NCI-H1092 (cell line): ENCODE measurements at regions not wholly inside any gene's neighbourhood (a gene's known extent, or its start where the extent isn't known, plus 50 kb on each side); places are given as distances from the start of the nearest gene placed in this dataset.

Experiments
- DNase-seq: peaks from one replicate; lab custom pipeline; 2025; lab: John Stamatoyannopoulos, UW

DNA sequence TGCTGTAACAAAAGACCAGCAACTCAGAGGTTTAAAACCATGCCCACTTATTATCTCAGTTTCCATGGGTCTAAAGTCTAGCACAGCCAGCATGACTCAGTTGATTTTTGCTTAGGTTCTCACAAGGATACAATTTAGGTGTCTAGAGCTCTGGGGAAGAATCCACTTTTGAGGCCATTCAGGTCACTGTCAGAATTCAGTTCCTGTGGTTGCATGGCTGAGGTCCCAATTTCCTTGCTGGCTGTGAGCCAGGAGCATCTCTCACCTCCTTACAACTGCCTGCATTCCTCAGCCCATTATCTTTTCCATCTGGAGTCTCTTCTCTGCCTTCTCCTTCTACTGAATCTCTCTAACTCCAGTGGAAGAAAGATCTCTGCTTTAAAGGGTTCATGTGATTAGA, 240.5 kb upstream of the CFAP20DC start:
- no peak for DNase-seq

DNA sequence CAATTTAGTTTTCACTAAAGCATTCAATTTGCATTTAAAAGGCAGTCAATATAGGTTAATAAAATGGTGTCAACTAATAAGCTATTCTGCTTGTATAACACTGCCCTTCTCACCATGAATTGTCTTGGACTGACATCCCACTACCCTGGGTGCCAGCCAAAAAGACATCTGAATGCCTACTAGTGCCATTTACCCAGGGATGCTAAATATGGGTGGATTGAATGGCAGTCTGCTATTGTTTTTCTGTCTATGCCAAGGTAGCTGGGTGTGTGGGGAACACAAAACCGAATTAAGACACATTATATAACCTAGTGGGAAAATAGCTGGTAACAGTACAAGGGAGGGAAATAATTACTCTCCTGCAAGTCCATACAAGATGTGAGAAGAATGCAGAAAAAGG, 240.0 kb upstream of the CFAP20DC start:
- no peak for DNase-seq

DNA sequence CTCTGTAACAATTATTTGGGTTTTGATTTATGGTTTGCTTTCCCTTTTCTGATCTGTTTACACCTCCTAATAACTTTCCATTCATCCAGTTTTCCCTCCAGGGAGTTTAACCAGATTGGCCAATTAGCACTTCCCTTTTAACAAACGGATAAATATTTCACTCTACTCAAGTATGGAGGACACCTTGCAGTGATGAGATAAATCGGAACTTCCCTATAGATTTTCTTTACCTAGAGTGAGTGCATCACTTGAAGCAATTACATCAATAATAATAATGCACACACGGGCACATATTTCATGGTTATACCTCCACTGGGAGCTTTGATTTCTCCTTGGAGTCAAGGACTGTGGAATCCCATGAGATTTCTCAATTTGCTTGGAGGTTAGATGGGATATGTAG, 239.1 kb upstream of the CFAP20DC start:
- DNase-seq: no peak

DNA sequence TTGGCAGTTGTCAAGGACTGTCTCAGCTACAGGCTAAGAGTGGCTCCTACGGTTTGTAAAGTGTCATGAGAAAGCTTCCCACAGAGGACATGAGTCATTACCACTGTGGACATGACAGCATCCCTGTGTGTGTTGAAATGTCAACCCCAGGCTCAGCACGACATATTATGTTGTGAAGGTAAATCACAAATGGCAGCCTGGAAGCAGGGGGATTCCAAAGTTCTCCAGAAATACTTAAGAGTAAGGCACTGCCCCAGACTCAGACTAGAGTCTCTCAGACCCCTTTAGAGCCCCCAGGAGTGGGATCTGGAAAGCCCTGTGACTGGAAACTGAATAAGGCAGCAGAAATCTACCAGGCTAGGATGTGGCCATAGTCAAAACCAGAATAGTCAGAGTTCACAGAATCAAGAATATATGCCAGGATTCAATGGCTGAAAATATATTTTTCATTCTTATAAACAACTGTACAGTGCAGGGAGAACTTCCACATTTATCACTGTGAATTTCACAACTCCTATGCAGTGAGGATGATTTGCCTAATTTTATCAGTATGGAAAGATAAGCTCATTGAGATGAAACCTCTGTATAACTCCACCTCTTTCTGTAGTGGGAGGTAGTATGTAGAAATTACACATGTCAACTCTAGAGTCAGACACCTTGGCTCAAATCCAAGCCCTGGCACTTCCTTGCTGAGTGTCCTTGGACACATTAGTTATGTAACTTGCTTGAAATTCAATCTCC, 237.1 kb upstream of the CFAP20DC start:
- no peak for DNase-seq

DNA sequence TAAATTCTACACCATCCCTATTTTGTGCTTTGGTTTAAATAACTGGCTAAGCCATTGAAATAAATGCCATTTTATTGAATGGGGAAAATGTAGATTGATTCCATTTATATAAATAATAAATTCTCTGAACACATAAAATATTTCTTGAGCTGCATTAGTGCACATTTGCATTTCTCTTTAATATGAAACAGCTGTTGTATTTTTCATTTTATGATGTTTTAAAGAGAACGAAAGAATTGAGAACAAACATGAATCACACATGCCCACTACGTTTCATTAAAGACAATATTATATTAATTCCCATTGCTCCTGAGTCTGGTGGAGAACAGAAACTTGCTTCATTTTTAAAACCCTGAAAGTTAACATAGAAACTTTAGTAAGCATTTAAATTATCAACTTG, 235.7 kb upstream of the CFAP20DC start:
- no peak for DNase-seq

DNA sequence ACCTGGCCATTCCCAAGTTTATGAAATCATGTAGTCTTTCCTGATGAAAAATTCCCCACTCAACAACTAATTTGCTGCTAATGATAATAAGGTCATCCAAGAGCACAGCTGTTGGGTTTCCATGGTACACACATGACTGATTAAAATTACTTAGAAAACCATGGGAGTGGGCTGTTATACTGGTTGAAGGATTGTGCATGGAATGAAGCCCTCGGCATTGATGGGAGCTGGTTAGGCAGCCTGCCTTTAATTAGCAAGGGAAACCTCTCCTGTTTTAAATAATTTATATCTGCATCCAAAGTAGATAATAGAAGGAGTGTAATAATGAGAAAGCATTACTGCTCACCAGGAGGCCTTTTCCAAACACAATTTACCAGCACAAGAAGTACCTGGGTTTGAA, 235.1 kb upstream of the CFAP20DC start:
- DNase-seq: no peak

DNA sequence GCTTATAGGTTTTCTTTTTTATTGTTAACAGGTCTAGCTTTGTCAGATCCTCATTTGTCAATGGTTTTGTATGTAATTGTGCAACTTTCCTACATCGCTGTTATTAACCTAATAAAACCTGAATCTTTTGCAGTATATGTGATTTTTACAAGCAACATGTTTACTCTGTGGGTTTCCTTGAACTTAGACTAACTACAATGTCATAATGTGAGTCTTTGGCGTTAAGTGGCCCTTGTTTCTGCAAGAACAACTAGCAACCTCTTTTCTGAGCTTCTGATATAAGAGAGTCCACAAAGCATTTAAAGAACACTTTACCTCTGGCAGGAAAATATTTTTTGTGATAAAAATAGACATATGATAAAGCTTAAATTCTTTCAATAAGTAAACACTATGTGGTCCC, 230.3 kb upstream of the CFAP20DC start:
- DNase-seq: no peak

DNA sequence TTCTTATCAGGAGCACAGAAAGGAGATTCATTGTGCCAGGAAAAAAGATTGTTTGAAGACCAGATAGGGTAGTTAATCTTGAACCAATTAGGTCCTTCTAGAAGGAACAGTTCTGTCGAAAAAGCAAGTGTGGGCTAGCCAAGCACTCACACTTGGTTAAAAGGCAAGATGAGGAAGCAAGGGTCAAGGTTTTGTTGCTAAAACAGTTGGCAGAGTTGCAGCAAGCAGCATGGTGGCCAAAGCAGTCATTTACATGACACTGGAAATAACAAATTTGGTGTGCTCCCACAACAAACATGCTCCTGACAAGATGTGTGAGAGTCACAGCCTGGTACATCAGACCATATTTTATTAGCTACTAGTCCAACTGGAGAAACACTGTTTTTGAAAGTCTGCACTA, 228.0 kb upstream of the CFAP20DC start:
- DNase-seq: no peak

DNA sequence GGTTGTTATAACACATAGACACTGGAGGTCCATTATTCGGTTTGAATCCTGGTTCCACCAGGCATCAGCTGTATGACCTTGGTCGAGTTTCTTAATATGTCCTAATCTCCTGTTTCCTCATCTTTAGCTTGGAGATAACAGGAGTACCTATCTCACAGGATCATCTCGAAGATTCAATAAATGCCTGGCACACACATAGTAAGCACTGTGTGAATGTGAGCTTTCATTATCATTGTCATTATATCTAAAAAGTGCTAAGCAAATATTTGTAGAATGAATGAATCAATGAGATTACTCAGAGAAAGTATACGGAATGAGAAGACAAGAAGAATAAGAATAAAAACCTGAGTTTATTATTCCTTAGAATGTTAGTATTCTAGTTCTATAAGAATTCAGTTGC, 227.4 kb upstream of the CFAP20DC start:
- no peak for DNase-seq

DNA sequence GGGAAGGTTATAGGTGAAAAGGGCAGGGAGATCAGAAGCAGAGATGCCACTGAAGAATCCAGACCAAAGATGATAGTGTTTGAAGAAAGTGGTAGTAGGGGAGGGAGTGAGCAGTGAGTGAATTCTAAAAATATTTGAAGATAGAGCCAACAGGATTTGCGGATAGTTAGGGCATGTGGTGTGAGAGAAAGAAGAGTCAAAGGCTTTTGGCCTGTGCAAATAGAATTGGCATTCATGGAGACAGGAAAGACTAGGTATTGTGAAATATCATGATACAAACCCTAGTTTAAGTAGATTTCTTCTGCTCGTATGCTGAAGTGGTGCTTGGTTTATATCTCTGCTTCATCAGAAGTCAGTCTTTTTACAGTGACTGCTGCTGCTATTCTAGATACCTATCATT, 224.2 kb upstream of the CFAP20DC start:
- no peak for DNase-seq

DNA sequence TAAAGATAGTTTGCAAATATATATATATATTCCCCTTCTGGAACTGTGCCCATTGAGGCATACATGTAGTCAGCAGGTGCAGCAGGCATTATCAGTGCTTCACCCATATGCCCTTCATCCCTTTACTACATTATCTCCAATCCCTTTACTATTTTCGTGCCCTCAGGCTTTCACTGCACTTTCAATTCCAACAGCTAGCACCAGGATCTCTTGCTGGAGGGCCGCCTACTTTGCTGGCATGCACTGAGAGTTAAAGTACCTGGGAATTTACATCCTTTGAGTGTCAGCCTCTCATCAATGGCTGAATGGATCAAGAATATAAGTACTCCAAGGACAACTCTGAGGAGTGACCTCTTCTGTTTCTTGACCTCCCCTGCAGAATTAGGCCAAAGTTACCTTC, 222.1 kb upstream of the CFAP20DC start:
- DNase-seq: no peak

DNA sequence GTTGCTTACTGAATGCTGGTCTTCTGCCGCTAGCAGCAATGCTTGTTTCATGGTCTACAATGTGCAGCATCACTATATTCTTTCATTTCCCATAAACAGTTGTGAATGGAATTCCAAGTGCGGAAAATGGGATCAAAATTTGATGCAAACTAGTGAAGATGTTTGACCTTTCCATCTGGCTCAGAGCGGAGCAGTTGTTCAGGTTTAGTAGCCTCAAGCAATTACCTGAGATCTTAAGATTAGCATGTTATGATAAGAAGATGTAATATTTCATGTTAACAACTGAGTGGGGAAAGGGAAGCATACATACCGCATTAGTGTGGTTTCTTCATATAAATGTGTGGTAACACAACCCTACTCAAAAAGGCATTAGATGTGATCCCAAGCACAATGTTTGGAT, 221.1 kb upstream of the CFAP20DC start:
- no peak for DNase-seq

DNA sequence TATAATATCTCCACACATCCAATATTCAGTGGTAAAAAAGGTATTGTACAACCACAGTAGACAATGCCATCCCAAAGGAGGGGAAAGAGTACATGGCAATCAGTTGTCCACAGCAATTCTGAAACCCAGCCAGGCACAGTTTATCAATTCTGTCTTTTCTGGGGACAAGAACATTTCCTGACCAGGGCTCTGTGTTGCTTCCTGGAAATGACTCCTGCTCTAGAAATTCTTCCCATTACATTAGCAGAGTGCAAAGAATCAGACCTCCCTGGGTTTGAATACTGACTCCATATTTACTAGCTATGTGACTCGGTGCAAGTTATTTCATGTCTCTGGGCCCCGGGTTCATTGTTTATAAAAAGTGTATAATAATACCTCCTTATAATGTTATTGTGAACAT, 220.4 kb upstream of the CFAP20DC start:
- DNase-seq: no peak

DNA sequence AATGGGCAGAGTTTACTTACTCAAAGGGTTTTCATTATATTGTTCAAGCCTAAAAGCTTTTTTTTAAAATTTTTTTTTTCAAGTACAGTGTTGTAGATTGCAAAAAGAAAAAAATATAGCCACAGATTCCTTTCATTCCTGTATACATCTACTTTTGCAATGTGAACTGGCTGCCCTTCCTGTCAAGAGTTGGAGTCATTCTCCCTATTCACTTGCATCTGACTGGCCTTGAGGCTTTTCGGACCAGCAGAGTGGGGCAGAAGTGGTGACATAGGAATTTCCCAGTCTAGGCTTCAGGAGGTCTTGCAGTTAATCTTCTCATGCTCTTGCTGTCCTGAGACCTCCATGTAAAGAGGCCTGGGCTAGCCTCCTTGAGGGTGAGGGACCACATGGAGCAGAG, 218.3 kb upstream of the CFAP20DC start:
- no peak for DNase-seq

DNA sequence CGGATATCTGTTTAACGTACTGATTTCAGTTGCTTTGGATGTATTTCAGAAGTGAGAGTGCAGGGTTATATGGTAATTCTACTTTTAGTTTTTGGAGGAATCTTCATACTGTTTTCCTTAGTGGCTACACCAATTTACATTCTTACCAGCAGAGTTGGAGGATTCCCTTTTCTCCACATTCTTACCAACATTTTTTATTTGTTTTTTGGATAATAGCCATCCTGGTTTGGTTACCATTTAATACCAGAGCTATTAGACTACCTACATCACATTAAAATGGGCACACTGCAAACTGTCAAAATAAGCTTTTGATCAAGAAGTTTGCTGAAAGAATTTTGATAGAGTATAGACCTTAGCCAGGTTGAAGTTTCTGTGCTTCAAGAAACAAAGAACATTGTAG, 217.2 kb upstream of the CFAP20DC start:
- DNase-seq: no peak

DNA sequence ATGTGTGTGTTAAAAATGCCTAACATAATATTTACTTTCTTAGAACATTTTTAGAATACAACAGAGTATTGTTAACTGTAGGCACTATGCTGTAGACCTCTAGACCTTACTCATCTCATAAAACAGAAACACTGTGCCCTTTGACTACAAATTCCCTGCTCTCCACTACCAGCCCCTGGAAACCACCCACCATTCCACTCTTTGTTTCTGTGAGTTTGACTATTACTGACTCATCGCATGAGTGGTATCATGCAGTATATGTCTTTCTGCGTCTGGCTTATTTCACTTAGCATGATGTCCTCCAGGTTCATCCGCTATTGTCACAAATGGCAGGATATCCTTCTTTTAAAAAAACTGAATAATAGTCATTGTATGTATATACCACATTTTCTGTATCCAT, 216.7 kb upstream of the CFAP20DC start:
- DNase-seq: no peak

DNA sequence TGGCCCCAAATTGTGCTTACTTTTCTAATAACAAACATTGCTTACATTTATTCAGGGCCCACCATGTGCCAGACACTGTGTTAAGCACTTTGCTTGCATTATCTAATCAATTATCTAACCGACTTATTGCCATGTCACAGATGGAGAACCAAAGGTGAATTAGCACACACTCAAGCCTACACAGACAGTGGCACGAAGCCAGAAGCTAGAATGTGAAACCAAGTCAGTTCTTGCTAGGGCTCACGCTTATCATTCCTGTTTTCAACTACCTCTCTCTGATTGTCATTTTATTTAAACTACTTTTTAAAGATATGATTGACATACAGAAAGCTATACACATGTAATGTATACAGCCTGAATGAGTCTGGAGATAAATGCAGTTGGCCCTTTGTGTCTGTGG, 215.7 kb upstream of the CFAP20DC start:
- no peak for DNase-seq

DNA sequence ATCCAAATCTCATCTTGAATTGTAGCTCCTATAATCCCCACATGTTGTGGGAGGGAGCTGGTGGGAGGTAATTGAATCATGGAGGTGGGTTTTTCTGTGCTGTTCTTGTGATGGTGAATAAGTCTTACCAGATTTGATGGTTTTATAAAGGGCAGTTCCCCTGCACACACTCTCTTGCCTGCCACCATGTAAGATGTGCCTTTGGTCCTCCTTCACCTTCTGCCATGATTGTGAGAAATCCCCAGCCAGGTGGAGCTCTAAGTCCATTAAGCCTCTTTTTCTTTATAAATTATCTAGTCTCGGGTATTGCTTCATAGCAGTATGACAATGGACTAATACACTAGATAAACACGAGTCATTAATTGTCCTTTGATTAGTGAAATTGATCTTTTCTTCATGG, 214.5 kb upstream of the CFAP20DC start:
- no peak for DNase-seq

DNA sequence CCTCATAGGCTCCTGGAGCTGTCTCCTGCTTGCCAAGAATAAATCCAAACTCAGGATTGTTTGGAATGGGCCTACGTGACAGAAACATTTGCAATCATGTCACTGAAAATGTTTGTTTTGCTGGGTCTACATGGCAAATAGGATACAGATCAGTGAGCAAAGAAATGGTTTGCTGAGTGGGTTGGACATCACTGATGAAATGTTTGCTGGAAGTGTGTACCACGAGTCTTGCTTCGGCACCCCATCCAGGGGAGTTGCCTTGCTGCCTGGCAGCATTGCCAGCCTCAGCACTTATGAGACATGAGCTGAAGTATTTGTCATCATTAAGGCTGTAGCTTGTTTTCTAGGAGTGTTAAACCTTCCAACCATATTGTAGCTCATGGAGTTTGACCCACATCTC, 213.3 kb upstream of the CFAP20DC start:
- no peak for DNase-seq

DNA sequence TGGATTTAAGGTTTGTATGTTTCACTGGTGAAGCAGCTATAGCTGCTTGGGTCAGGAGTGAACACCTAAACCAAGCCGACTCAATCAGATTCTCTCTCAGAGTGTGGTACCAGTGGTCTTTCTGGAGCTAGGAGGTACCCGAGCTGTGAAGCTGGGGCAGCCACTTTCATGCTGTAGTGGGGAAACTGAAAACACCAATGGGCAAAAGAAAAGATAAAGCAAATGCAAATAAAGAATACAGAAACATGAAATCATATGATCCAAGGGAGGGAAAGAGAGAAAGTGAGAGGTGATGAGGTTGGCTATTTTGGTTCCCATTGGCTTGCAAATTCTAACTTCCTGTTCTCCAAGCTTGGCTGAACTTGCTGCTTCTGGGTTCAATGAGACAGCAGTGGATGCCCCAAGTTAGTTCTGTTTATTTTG, 212.3 kb upstream of the CFAP20DC start:
- DNase-seq: no peak

DNA sequence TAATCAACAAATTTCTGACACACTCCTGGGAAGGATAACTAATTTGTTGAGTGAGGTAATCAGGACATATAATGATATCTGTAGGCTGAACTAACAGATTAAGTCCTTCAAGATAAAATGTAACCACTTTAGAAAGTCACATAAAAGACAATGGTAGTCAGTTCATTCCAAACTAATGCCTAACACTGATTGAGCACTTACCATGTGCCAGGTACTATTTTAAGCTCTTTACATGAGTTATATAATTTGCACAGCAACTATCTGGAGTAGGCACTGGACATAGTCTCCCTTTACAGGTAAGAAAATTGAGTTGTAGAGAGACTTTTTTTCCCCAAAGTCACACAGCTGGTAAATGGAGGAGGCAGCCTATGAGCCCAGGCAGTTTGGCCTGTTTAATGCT, 211.2 kb upstream of the CFAP20DC start:
- DNase-seq: no peak

DNA sequence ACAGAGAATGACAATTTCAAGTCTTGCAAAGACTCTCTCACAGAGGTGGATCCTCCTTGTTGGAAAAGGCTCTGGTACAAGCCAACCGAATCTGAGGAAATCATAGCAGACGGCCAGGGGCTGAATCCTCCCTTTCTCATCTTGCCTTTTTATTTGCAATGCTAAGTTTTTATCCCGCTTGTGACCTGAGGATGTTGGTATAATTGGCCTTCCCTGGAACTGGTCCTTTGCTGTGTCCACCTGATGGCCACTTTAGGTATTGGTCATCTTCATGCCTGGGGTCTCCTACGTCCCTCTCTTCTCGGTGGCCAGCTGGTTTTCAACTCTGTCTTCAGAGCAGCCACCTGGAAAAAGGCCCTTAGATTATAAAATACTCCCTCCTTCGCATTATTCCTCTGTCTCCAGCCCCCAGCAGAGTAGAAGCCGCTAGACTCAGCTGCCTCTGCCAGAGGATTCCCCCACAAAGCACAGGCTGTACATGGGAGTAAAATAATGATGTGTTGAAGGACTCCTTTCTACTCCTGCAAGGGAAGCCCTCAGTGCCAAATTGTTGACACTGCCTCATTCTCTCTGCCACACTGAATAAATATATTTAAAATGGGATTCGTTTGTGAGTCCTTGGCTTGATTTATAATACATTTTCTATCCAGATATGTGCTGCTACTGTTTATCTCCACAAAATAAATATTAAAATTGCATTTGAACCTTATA, 208.9 kb upstream of the CFAP20DC start:
- DNase-seq: no peak

DNA sequence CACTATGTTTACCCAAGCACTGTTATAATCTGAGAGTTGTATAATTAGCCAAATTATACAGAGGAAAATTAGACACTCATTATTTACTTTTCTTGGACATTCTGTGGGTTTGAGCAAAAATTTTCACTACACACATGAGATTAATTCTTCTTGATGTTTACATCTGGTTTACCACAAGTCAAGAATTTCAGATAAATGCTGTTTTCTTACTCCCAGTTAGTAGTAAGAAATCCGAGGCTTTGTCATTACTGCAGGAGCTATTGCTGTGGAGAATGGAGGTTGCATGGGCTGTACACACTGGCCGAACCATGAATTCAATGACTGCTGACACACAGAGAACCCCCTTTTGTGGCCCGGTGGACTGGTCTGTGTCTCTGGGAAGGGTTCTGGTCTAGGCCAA, 207.7 kb upstream of the CFAP20DC start:
- no peak for DNase-seq

DNA sequence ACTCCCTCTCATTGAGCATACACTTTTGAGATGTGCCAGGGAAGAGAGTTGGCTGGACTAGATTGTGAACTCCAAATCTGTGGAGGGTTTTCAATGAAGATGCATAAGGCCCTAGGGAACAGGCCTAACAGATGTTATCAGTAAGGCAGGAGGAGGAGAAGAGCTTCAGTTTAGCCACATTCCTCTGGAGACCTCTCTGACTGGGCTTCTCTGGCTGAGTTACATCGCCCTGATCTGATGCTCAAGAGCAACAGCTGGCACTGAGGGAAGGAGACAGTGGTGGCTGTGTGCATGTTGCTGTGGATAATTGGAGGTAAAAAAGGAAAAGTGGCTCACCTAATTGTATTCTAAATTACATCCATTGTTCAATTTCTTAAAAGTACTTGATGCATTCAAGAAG, 206.4 kb upstream of the CFAP20DC start:
- no peak for DNase-seq
